HK-2 (cell line): ENCODE measurements at regions not wholly inside any gene's neighbourhood (a gene's known extent, or its start where the extent isn't known, plus 50 kb on each side); places are given as distances from the start of the nearest gene placed in this dataset.

Experiments used
- DNase-seq: peaks from one replicate; pipeline ENCODE4 v3.0.0-alpha.2; 2018; ENCODE audit not compliant: unreplicated experiment

DNA sequence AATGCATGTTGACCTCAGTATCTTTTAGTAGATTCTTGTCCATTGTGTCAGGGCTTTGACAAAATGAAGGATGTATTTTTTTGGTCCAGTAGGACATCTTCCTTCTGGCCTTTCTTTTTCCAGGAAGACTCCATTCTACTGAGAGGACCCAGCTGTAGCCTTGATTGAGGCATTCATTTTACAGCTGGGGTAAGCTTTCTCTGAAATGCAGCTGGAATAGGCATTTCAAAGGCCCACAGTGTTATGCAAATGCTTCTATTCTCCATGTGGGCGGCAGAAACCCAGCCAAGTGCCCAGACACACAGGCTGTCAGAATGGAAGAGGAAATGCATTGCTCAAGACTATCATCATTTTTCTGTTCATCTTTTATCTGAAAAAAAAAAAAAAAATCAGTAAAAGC is 629.0 kb upstream of the CDH8 start:
- no peak for DNase-seq

DNA sequence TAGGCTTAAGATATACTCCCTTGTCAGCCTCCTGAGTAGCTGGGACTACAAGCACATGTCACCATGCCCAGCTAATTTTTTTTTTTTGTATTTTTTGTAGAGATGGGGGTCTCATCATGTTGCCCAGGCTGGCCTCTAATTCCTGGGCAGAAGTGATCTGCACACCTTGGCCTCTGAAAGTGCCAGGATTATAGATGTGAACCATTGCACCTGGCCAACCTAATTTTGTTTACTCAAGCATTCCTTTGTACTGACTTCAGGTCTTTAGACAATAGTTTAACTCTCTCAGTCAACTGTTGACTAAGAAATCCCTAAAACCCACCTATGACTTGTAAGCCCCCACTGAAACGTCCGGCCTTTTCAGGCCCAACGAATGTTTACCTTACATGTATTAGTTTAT is 628.3 kb upstream of the CDH8 start:
- DNase-seq, result no peak

DNA sequence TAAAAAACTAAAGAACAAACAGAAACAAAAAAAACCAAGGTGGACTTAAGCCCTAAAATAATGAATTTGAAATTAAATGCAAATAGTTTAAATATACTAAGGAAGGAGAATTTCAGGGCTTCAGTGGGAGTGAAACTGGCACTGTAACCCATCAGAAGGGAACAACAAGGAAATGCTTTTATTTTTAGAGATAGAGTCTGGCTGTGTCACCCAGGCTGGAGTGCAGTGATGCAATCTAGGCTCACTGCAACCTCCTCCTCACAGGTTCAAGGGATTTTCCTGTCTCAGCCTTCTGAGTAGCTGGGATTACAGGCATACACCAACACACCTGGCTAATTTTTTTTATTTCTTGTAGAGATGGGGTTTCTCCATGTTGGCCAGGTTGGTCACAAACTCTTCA is 625.2 kb upstream of the CDH8 start:
- DNase-seq, result no peak

GRCh38 chr16:62657116-62657515 is 620.9 kb upstream of the CDH8 start:
- DNase-seq, result no peak

DNA sequence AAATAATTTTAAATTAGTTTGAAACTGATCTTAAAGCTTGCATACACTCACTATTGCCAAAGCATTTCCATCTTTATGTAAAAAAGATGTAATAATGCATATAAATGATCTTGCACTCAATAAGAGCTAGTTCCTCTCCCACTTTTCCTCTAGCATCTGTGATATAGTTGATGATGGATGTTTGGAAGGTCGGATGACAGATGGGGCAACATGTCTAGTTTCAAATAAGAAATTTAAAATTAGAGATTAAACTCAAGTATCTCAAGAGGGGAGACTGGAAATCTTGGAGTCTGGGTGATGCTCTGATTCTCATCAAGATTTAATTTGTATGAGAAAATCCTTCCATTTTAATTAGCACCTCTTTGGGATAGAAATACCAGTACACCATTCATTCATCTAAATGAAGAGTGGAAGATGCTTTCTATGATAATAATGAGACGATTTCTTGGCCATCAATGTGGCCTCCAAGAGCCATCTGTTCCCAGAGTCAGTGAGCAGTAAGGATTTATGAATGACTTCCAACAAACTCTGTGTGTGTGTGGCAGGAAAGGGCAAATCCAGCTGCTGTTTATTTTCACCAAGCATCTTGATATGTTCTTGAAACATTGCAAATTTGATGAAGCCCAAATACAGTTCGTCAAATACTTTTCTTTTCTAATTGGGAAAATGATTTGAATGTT is 616.3 kb upstream of the CDH8 start:
- DNase-seq, result no peak

GRCh38 chr16:62648256-62648655 is 612.0 kb upstream of the CDH8 start:
- DNase-seq, result no peak

DNA sequence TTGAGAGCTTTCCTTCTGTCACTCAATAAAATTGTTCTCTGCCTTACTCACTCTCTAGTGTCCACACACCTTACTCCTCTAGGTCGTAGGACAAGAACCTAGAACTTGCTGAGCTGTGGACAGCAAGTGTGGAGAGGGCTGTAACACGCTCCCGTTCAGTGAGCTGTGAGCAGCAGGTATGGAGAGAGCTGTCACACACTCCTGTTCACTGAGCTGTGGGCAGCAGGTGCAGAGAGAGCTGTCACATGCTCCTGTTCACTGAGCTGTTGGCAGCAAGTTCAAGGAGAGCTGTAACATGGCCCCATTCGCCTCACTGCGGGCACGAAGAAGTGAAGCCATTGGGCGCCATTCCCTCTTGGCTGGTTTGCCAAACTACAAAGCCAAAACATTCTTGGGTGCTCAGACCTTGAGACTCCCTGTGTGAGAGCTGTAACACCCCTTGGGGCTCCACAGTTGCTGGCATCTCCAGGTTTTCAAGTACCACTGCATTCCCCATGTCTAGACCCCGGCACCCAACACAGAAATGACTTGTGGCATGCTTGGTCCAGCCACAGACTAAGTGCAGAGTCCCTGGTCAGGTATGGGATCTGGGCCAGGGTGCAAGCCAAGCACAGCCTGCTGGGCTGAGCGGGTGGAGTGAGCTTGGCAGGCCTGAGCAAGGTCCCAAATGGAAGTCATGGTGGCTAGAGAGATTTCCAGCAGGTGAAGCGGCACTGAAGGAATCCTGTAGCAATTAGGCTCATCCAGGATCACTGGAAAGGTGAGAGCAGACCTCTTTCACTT is 608.0 kb upstream of the CDH8 start:
- DNase-seq, result no peak

GRCh38 chr16:62642677-62643076 is 606.4 kb upstream of the CDH8 start:
- DNase-seq, result no peak

DNA sequence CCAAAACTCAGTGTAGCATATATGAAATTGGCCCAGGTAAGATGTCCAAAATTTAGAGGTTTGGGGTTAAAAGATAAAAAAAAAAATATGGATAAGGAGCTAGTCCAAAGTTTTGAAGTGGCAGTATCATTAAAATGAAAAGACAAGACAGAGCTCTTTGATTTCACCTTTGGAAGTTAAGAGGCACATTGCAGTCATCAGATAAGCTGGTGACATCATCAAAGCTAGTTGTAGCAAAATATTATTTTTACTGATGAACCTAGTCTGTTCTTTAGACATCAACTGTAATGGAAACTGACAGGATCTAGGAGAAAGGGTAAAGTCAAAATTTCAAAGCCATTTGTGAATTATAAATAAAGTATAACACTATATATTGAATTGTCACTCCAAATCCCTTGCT is 603.7 kb upstream of the CDH8 start:
- DNase-seq, result no peak

DNA sequence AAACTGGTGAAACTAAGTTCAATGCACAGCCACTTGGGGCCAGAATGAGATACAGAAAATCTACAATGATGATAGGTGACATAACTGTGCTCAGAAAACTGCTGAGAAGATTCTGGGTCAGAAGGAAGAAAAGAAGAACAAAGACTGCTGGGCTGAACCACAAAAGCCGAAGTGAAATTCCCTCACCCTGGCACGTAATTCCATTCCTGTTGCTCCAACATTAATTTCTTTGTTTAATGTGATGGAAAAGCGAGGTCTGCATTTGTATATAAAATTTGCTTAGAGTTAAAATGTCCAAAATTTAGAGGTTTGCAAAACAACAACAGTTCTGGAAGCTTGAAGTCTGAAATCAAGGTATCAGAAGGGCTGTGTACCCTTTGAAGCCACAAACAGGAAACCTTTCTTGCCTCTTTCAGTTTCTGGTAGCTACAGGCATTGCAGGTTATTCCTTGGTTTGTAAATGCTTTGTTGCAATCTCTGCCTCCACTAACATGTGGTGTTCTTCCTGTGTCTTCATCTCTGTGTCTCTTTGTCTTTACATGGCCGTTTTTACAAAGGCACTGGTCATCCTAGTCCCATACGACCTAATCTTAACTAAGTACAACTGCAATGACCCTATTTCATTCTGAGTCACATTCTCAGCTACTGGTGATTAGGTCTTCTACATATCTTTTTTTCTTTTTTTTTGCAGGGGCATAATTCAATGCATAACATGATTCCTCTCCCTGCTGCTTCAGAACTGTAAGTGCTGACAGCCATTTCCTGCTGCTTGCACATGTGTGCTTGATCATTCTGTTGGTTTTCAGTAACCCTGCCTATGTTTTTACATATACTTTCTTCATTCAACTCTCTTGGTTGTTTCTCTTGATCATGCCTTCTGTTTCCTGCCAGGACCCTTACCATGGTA is 603.0 kb upstream of the CDH8 start:
- DNase-seq, result no peak

GRCh38 chr16:62638324-62638911 is 602.2 kb upstream of the CDH8 start:
- no peak for DNase-seq

GRCh38 chr16:62625326-62625725 is 589.1 kb upstream of the CDH8 start:
- DNase-seq, result no peak

DNA sequence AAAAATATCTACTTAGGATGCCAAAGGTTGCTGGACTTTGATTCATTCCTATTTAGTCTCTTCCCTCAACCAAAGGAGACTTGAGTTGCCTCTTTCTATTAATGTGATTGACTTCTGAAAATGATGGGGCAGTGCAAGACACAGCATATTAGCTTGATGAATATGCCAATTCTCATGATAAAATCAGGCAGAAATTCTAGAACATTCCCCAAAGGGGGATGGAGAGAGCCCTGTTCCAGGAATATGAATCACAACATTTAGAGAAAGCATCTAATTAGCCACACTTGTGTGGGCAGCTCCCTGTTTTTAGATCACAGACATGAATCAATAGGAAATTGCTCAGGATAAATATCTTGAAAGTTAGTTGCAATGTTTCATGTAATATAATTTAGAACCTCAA is 584.0 kb upstream of the CDH8 start:
- DNase-seq, result no peak

DNA sequence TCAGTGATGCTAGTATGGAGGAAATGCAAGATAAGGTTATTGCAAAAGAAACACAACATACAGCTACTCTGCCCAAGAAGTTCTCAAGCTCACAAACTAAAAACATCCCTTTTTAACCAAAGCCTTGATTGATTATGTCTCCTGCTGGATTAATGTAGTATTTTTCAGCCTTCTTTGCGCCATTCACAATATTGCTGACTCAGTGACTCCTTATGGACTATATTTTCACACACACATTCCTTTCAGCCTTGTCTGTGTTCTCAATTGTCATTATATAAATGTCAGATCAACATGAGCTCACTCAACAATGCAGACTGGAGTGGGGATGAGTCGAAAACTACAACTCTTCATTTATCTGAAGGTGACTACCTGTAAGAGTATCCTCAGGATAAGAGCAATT is 579.3 kb upstream of the CDH8 start:
- no peak for DNase-seq

DNA sequence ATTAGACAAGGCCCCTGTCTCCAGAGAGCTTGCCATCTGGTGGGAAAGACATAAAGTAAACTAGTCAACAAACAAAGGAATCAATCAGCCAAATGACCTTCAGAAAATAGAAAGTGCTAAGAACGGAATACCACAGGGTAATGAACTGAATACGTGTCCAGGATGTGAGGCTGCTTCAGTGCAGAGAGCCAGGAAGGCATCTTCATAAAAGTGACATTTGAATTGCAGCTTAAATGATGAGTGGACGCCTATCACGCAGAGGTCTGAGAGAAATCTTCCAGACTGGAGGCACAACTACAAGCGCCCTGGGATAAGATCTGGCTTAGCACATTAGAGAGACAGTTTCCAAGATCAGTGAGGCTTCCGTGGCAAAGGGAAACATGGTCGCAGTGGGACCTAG is 574.1 kb upstream of the CDH8 start:
- DNase-seq, result no peak

DNA sequence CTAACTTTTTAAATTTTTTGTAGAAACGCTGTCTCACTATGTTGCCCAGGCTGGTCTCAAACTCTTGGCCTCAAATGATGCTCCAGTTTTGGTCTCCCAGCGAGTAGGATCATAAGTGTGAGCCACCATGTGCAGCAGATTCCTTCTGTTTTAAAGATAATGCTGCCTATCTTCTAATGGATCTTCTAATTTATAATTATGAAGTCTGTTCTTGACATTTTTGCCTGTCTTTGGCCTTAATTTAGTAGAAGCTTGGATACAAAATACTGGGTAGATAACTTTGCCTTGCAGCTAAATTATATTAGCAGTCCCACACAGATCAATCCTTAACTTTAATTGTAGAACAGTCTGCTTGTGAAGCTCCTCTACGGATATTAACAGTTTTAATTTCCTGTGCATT is 566.6 kb upstream of the CDH8 start:
- DNase-seq, result no peak

- no peak for DNase-seq
These were observed 561.6 kb upstream of the CDH8 start for GRCh38 chr16:62597875-62598274.

DNA sequence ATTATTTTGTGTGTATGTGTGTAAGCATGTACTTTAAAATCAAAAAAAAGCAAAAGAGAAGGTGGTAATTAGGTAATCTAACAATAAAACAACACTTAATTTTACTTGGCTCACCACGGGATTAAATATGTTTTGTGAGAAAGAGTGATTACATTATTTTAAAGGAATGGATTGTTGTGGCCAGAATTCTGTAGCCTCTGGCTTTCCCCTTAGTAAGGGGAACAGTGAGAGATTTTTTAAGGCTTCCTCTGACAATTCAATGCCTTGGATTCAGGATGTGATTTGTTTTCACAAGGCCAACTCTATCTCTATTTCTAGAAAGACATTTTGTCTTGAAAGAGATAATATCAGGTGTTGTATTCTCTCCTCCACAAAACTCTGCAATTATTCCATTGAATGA is 560.3 kb upstream of the CDH8 start:
- no peak for DNase-seq

DNA sequence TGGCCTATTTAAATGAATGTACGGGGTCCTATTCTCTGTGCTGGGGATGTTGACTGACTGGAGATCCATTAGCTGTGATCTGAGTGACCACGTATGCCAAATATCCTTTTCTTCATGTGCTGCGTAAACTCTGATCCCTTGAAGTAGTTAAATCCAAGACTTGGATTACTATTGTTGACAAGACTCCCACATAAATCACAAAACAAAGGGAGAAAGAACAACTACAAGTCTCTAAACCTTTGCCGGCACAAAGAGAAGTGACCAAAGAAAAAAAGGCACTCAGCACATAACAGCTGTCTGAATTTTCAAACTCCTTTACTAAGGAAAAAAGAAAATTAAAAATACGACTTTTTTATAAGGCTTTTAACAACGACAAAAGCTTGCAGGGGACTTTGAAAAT is 559.9 kb upstream of the CDH8 start:
- DNase-seq, result no peak

GRCh38 chr16:62586128-62586862 is 550.1 kb upstream of the CDH8 start:
- no peak for DNase-seq

- no peak for DNase-seq
These were observed 548.9 kb upstream of the CDH8 start for GRCh38 chr16:62585041-62585545.
